GM19455 (cell line): ENCODE measurements at regions not wholly inside any gene's neighbourhood (a gene's known extent, or its start where the extent isn't known, plus 50 kb on each side); places are given as distances from the start of the nearest gene placed in this dataset.

Source experiments
- ATAC-seq: cut with Tn5 transposase; IDR thresholded peaks from one replicate; pipeline ENCODE4 v1.9.1; 2021; ENCODE audit not compliant: unreplicated experiment

DNA sequence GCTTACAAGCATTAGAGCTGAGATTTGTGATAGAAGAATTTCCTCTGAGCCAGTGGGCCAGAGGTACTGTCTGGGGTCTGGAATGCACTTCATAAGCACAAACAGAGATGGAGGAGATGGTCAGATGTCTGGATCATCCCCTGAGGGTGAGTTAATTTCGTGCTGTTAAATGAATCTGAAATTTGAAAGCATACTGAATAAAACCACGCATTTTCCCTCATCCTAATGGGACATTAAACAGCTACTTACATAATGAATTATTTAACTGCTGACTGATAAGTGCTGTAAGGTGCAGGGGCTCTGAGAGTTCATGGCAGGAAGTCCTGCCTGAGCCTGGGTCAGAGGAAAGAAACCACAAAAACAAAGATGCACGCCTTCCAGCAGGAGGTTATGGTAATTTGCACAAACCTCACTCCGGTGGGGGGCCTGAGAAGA lies 136.3 kb upstream of the XYLT1 start:
- ATAC-seq = no peak

DNA sequence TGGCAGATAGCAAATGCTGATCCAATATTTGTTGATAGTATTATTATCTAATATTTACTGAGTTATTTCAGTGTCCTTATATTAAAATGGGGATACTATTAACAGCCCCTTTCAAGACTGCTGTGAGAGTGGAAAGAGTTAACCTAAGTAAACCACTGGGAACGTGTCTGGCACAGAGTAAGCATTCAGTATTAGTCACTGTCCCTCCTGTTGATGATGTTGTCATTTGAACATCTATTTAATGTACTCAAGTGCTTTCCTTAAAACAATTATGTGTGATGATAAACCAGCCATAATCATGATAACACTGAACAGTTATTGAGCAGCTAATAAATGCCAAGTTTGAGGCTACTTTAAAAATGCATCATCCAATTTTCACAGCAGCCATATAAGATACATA lies 135.7 kb upstream of the XYLT1 start:
- ATAC-seq = no peak

DNA sequence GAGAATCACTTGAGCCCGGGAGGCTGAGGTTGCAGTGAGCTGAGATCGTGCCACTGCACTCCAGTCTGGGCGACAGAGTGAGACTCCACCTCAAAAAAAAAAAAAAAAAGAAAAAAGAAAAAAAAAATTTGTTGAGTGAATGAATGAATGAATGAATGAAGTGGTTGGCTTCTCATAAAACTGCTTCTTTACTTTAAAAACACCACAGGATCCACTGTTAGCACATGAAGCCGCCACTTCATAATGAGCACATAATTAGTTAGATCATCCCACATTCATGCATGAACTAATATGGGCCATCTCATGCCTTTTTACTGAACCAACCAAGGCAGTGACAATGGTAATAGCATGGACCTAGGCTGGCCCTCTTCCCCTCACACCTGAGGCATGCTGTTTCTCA lies 135.0 kb upstream of the XYLT1 start:
- no peak for ATAC-seq

DNA sequence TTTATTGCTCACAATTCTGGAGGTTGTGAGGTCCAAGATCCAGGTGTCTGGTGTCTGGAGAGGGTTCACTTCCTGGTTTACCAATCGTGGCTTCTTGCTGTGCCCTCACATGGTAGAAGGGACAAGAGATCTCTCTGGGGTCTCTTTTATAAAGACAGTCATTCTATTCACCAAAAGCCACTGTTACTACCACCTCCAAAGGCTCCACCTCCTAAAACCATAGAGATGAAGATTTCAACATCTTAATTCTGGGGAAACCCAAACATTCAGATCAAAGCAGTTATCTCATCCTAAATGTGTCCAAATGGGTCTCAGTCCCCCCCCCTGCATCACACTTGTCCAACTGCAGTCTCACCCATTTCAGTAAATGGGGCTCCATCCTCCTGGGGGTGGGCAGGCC lies 132.9 kb upstream of the XYLT1 start:
- ATAC-seq = no peak

DNA sequence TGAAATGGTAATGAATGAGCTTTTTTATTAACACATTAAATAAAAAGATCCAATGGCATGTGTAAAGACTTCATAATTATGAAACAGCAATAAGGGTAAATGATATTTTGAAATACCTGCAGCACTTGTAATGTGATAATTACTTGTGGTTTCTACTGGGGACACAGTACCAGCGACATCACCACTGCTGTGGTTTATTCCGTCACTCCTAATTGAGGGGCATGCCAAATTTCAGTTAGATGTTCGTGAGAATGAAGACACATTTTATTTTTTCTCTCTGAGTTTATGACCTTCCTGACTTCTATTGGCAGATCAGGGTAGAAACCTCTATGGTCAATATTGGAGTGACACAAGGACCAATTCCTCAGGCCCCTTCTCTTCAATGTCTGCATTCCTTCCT lies 131.9 kb upstream of the XYLT1 start:
- no peak for ATAC-seq

DNA sequence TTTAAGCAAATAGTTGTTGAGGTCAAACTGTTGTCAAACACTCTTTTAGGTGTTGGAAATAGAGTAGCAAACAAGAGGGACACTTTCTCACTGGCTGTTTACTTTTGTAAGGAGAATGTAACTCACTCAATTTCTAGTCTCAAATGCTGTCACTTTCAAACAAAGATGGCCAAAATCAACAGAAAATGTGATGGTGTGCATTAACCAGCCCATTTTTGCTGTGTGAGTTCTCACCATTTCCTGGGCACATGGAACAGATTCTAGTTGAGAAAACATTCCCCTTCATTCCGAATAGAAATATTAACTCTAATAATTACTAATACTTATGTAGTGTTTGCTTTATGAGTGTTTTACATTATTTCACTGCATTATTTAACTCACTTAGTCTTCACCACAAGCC lies 128.2 kb upstream of the XYLT1 start:
- ATAC-seq = no peak

DNA sequence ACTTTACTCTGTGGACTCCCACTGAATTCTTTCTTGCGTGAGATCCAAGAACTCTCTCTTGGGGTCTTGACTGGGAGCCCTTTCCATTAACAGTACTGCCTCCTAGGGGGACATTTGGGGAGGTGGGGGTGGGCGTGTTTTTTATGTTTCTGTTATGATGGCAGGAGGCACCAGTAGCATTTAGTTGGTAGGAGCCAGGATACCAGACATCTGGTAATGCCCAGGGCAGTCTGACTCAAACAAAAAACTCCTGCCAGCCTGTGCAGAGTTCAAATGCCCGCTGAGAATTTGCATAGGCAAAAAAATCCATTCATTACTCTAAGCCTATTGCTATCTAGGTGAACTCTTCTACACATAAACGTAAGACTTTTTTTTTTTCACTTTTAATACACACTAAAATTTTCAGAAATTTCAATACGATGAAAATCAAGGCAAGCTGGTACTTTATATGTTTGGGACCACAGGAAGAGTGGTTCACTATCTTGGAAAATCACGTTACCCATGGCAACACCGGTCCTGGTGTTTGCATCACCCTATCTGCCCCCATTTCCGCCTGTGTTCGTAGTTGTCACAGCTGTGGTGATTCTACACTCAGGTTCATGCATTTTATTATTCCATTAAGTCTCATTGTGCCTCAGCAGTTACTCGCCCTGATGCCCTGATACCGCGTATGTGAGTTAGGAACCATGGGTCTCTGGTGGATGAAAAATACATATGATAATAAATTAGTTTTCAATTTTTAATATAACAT lies 121.1 kb upstream of the XYLT1 start:
- no peak for ATAC-seq

DNA sequence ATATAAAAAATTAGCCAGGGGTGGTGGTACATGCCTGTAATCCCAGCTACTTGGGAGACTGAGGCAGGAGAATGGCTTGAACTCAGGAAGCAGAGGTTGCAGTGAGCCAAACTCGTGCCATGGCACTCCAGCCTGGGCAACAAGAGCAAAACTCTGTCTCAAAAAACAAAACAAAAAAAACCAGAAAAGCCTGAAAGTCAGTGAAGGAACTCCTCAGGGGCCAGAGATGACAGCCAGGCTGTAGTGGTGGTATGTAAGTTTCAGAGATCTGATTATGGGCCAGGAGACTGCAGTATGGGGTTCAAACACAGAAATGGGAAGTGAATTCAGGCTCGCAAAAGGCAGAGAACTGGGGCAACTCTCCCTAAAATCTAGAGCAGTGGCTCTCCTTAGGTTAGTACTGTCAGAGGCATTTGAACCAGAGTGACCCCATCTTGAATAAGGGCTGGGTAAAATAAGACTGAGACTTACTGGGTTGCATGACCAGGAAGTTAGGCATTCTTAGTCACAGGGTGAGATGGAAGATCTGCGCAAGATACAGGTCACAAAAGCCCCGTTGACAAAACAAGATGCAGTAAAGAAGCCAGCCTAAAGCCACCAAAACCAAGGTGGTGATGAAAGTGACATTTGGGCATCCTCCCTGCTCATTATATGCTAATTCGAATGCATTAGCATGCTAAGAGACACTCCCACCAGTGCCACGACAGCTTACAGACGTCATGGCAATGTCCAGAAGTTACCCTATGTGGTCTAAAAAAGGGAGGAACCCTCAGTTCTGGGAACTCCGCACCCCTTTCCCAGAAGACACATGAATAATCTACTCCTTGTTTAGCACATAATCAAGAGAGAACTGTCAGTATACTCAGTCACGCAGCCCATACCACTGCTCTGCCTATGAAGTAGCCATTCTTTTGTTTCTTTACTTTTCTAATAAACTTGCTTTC lies 120.2 kb upstream of the XYLT1 start:
- ATAC-seq = no peak

DNA sequence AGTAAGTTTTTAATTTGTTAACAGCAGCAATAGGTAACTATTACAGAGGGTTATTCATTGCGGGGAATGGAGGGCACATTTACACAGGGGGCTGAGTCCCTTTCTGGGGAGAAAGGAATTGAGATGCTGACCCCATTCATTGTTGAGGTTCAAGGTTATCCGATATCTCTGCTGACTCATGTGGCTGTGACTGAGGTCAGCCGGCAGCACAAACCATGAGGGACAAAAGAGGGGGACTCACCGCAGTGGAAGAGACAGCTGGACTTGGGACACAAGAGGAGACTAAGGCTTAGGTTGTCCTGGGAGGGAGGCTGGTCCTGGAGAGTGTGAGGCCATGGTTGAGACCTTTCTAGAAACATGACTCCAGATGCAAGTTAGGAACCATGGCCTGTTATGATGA lies 119.1 kb upstream of the XYLT1 start:
- ATAC-seq = no peak

DNA sequence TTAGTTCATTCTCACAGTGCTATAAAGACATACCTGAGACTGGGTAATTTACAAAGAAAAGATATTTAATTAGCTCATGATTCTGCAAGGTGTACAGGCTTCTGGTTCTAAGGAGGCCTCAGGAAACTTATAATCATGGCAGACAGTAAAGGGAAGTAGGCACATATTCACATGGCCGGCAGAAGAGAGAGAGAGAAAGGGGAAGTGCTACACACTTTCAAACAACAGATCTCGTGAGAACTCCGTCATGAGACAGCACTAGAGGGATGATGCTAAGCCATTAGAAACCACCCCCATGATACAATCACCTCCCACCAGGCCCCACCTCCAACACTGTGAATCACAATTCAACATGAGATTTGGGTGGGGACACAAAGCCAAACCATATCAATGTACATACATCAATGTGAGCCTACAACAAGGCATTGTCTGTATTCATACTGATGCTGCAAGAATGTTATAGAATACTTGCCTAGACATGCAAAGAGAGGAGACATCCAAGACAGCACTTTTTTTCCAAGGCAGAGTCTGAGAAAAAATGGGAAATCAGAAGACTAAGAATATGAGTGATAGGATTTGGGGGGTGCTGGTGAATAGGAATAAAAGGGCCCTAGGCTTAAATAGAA lies 114.8 kb upstream of the XYLT1 start:
- no peak for ATAC-seq

DNA sequence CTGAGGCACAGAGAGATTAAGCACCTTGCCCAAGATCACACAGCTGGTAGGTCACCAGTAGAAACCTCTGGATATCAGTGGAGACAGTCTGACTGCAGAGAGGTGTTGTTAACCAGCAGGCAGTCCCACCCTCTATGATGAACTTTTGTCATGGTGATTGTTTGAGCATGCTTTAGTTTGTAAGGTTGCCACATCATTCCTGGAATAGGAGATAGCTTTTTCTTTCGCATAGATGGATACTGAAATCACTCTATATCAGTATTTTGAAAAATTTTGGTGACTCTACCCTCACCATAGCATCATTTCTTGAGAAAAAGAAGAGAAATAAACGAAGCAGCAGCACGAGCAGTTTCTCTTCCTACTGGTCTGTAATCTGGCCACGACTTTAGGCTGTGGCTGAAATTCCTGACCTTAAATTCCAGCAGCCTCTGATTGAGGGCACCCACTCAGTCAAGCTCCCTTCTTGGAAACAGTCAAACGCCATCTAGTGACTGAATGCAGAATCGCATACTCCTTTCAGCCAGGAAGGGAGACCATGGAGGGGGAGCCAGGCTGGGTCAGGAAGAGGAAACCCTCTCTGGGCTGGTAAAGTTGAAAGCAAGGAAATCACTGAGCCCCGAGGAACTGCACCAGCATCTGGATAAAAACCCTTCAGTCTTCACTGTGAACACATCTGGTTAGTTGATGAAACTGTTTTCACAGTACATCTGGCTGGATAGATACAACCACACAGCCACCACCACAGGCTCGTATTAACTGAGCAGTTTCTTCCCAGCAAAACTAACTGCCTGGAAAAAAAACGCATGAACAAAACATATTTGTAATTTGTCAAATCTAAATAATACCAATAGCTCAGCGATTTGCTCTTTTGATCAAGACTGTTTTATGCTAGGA lies 108.5 kb upstream of the XYLT1 start:
- ATAC-seq = no peak

DNA sequence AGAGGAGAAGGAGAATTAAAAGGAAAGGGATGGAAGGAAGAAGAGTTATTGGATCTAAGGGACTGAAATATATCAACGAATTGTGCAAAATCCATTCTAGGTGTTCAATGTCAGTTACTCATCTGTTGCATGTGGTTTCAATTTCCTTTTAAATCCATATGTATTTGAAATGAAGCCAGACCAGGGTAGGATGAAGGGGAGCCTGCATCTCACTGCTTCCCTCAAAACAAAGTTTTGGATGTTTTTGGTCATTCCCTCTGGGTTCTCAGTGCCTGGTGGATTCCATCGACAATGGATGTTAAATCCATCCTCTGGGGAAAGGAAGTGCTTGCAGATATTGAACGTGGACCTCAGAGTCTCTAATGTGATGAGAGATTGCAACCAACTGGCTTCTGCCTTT lies 103.5 kb upstream of the XYLT1 start:
- ATAC-seq = no peak

DNA sequence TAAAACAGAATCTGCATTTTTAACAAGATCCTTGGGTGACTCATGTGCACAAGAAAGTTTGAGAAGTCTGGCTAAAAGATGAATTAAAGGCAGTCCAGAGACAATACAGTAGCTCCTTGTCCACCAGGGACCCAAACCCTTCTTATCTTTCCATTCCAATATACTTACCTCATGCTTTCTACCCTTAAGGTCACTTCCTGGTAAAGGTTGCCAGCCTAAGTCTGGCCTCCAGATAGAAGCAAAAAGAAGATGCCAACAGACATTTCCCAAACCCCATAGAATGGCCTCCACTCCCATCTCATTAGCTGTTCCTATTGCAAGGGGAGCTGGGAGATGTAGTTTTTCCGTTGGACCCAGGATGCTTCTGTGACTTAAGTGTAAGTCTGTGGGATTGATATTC lies 101.4 kb upstream of the XYLT1 start:
- ATAC-seq = no peak

DNA sequence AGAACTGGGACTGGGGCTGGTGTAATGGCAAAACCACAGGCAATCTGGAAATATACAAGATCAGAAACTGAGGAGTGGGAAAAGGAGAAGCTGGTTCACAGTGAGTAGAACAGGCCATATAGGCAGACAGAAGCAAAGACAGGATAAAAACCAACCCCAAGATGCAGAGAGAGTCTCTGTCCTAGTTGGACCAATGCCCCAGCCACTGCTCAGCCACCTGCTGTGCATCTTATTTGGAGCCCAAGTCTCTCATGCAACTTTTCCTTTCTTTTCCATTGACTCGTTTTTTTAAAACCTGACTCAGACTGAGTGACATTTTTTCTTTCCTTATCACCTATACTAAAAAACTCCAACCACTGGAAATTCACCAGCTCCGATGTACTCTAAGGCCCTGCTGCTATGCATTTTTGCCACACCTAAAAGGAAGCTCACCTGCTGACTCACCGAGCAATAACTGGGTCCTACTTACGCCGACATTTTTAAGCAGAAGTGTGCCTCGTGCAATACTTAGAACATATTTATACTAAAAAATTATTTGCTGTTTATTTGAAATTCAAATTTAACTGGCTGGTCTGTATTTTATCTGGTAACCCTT lies 100.8 kb upstream of the XYLT1 start:
- ATAC-seq = no peak

DNA sequence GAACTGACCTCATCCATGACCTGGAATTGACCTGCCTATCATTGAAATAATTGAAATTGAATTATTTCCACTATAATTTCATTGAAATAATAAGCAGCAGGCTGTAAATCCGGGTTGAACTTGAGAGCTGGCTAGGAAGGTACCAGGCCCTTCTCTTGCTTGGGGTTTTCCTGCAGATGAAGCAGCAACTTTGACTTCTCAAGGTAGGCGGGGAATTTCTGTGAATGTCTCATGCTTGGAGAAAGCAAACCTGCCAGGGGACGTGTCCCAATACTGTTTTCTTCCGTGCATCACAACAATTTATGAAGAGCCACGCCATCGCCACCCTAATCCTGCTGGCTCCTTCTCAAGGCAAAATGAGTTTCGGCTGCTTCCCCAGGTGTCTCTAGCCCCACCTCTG lies 97.5 kb upstream of the XYLT1 start:
- ATAC-seq = no peak

DNA sequence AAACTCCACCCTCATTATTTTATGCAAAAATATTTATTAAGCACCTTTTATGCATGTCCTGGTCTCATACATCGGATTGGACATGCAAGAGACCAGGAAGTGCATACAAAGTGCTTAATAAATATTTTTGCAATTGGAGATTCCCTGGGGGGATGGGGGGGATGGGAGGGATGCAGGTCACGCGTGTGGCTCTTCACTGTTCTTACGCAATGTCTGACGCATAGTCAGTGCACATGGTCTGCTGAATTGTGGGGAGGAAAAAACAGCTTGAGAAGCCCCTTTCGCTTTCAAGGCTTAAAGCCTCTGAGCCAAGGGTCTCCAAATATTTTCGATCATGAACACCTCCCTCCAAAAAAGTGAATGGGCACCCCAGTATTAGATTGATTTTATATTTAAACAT lies 96.7 kb upstream of the XYLT1 start:
- ATAC-seq = no peak

DNA sequence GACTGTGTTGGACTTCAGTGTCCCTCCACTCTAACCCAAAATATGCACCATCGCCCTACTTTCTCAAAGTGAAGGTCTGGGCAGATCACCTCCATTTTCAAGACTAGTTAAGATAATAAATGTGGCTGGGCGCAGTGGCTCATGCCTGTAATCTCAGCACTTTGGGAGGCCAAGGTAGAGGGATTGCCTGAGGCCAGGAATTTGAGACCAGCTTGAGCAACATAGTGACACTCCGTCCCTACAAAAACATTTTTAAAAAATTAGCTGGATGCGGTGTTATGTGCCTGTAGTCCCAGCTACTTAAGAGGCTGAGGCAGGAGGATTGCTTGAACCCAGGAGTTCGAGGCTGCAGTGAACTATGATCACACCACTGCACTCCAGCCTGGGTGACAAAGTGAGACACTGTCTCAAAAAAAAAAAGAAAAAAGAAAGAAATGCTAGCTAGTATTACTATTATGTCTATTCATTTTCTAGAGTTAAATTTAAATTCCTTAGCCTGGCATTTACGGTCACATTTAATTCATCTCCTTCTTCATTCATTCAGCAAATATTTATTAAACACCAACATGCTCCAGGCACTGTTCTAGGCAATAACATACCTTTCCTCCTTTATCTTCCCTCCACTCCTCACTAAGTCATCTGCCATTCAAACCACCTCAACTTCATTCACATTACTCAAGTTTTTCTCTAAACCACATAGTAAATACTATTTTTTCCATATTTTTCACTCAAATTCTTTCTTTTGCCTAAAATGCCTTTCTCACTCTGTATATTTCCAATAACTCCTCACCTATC lies 96.1 kb upstream of the XYLT1 start:
- ATAC-seq = no peak

DNA sequence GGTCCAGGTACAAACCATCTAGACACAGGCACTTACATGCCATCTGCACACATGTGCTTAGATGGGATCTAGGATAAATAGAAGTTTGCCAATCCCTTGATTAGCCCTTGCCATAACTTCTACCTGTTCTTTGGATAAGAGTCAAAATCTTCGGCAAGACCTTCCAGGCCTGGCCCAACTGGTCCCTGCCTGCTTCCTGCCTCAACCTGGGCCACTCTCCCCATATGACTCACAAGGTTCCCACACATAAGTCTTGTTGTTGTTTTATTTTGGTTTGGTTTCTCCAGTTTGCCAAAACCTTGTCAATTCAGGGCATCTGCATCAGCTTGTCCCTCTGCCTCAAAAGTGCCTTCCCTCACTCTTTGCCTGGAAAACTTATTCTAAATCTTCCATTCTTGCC lies 95.3 kb upstream of the XYLT1 start:
- ATAC-seq = no peak

DNA sequence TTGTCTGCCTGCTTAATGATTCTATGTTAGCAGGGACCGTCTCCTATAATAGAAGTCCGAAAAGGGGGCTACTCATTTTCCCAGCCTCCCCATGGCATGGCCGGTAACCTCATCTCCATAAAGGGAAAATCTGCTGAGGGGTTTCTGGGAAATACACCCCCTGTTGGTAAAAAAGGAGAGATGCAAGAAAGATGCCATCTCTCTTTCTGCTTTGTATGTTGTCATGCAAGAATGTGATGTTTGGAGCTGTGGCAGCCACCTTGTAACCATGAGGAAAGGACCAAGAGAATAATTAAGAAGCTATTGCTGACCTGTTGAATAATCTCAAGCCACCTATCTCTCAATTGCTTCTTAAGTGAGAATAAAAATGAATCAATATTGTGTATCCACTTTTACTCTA lies 94.8 kb upstream of the XYLT1 start:
- ATAC-seq = no peak

DNA sequence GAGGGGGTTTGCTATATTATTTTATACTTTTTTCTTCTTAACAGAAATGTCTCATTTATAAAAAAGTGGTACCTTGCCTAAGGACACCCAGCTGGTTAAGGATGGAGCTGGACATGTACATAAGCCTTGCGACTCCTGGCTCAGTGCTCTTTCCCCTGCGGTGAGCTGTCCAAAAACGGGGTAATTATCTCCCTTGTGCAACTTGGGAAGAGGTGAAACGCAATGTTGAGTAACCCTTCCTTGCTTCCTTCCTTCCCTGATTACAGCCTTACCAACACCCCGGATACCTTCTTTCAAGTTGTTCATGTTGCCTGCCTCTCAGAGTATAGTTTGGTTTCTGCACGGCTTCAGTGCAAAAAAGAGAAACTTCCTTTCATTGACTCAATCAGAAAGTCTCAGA lies 94.1 kb upstream of the XYLT1 start:
- no peak for ATAC-seq
